Stimulated activated CD8-positive, alpha-beta memory T cell treated with anti-CD3 and anti-CD28 coated beads, Interleukin-12 subunit alpha, Interleukin-12 subunit beta, amount 100 ng/mL, for 4 hours (primary cell): ENCODE measurements at regions not wholly inside any gene's neighbourhood (a gene's known extent, or its start where the extent isn't known, plus 50 kb on each side); places are given as distances from the start of the nearest gene placed in this dataset.
"Not testable (repeated sequence)": the region's sequence is repeated elsewhere in the genome, so short reads cannot be mapped to it uniquely, and the experiment has no call there.

Source experiments
- DNase-seq: peaks from one replicate; pipeline ENCODE4 v3.0.0-alpha.2; 2020; ENCODE audit warnings: low read depth

DNA sequence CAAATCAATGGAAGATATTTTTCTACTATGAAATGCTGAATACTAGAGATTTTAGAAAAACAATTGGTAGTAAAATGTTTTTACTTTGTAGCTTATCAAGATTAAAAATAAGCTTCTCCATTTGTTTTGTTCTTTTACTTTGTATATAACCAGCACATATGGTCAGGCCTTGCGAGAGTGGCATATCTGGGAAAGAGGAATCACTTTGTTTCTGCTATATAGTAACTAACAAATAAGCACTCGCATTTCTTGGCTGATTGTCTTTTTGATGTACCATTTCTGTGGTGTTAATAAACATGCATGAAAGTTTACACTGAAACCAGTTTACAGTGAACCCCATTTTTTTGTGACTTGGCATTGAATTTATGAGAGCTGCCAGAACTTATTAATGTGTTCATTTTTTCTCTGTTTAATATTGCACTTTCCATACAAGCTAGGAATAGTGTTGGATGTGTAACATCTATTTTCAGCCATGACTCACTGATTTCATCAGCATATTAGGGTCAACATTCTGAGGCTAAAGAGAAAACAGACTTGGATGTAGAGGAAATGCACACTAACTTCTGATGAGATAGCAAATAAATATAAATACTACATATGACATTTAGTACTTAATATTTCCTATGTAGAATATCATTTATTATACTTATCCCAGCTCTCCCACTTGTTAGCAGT lies 635.5 kb downstream of the KCNH5 start:
- no peak for DNase-seq

DNA sequence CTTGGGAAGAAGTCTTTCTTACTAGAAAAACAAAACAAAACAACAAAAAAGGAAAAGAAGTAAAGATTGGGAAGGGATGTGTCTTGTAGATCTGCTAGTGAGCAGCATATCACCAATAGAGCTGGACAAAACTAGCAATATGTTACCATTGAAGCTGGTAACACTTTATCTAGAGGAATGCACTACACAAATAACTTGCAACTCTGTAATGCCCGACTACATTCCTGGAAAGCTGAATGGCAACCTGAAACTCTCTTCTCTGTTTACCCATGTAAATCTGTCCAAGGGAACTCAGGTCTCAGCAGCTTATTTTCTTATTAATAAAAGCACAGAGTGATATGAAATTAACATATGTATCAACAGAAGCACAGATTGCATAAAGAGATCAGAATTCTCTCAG lies 624.4 kb downstream of the KCNH5 start:
- DNase-seq, result no peak

DNA sequence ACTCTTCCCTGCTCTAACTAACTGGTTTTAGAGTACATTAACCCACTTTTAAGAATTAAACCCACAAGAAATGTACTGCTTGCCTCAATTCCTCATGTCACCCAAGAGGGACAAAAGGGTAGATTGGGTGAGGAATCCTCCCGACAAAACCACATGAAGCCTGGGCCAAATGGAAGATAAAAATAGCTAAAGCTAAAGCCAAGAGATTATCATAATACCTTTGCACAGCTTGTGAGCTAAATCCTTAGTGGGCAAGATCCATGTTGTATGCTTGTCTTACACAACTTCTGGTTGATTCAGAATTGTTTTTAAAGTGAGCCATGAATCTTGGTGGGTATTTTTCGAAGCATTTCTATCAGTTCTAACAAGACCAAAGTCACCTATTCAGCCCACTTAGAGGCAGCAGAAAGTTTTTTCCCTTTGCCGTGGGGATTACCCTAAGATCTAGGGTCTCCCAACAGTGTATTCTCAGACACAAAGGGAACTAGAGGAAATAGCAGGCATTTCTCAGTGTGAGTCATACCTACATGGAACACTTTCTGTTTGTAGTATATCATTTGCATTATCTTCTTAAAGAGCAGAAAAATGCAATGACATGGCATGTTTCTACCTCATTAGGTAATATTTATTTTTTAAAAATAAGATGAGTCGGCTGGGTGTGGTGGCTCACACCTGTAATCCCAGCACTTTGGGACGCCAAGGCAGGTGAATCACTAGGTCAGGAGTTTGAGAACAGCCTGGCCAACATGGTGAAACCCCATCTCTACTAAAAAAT lies 616.6 kb downstream of the KCNH5 start:
- DNase-seq, result no peak

DNA sequence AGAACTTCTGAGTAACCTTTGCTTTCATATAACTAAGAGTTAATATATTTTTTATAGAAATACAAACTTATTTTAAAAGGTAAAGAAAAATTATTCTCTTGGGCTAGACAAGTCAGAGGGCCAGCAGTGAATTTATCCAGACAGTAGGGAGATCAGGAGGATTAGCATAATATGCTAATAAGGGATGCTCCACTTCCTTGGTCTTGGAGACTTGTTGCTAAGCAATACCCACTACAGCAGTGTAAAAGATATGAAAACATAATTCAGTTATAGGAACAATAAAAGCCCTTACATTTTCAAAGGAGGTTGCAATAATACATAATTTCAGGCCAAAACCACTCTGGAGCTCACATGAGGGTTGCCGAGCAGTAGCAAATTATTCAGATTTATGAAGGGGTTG lies 615.6 kb downstream of the KCNH5 start:
- no peak for DNase-seq

DNA sequence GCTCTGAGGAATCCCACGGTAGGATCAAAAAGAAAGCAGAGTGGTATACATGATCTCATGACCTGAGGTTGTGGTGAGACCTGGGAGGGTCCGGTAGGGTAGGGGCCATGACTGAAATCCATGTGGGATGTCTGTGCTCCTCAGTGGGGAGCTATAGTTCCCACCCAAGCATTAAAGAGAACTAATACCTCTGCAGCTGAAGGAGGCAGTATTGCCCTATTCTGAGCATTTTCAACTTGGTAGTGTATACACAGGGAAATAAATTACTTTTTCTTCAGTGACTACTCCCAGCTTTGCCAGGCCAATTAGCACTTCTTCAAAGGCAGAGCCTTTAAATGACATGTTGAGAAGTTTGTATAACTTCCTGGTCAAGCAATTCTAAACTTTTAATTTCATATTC lies 613.8 kb downstream of the KCNH5 start:
- no peak for DNase-seq

DNA sequence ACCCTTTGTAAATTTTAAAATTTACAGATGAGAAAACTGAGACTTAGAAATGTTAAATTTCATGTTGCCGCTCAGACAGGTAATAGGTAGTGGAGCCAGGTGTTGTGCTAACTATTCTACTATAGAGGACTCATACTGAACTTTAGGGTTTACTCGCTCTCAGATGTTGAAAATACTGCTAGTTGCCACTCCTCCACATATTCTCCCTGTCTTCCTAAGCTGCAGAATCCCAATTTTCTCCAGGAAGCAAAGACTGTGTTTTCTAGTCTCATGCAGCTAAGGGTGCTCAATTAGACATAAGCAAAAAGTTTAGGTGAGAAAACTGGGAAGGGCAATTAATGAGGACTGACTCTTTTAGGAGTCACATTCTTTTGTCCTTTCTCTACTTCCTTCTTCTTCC lies 612.3 kb downstream of the KCNH5 start:
- no peak for DNase-seq

DNA sequence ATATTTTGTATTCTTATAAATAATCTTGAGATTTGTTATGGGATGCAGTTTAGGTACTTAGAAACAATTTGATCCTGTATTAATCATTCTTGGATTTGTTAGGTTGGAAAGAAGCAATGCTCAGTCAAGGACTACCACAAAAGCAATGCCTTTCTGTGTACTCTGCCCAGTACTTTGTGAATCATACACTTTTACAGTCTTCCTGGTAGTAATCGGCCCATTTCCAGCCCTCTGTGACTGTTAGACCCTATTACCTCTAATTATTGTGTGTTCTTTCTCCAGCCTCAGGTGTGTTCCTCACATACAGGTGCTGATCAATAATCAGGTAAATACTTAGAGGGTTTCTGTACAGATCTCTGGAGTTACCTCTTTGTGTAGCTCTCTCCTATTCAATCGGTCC lies 609.0 kb downstream of the KCNH5 start:
- no peak for DNase-seq

DNA sequence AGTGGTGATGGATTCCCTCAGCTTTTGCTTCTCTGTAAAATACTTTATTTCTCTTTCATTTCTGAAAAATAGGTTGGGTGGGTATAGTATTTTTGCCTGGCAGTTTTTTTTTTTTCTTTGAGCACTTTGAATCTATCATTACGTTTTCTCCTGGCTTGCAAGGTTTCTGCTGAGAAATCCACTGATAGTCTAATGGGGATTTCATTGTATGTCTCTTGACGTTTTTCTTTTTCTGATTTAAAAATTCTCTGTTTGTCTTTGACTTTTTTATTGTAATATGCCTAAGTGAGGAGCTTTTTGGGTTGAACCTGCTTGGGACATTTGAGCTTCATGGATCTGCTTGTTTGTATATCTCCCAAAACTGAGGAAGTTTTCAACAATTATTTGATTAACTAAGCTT lies 606.0 kb downstream of the KCNH5 start:
- no peak for DNase-seq

DNA sequence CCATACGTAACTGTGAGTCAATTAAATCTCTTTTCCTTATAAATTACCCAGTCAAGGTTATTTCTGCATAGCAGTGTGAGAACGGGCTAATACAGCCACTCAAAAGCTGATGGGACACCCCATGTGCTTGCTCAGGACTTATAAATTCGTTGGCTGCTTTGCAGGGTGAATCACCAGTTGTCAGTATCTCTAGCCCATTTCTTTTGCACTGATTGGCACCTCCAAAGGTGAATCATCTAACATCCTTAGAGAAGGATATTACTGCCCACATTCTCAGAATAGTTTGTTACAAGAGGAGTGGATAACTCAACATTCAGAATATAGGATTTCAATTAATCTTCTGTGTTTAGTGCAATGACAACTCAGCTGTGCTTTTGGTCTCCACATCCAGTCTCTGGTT lies 601.5 kb downstream of the KCNH5 start:
- no peak for DNase-seq

GRCh38 chr14:62445570-62445969 lies 599.7 kb downstream of the KCNH5 start:
- DNase-seq, result no peak

GRCh38 chr14:62451221-62451620 lies 594.0 kb downstream of the KCNH5 start:
- no peak for DNase-seq

GRCh38 chr14:62453226-62453625 lies 592.0 kb downstream of the KCNH5 start:
- DNase-seq, result no peak

DNA sequence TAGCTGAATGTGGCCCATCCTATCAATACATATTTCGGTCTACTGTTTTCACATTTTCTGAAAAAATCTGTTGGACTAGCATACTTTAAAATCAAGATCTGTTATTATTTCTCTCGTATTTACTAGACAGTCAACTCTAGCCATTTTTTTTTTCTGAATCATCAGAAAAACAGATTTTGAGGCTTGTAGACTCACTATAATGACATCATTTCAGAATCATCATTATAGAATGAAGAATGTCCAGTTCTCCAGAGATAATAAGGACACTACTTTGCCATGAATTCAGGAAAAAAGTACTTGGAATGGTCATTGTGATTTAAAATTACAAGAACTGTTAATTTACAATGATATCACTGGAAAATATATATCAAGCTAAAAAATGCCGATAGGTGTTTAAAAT lies 589.8 kb downstream of the KCNH5 start:
- no peak for DNase-seq

DNA sequence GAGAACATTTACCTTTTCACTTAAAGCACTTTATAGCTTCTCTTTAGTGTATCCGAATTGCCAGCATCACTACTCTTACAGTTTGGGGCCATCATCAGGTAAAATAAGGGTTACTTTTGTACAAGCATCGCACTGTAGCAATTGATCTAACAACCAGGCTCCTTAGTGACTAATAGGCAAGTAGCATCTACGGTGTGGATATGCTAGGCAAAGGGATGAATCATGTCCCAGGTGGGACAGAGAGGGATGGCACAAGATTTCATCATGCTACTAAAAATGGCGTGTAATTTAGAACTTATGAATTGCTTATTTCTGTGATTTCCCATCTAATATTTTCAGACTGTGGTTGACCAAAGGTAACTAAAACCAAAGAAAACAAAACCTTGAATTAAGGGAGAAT lies 582.3 kb downstream of the KCNH5 start:
- DNase-seq, result no peak

DNA sequence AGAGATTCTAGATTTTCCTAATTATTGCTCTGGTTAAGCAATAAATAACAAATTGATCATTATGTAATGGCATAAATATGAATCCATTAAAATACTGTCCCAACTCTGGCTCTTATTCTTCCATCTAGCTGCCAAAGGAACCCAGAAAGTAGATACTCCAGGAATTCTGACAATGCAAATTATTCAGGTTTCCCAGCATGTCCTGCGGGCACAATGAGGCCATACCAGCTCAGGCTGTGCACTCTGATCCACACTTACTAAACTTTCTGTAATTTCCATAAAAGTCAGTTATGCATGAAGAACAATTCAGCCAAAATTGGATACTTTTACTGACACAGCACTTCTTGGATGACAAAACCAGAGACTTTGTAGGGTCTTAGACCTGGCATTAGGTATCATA lies 576.3 kb downstream of the KCNH5 start:
- DNase-seq, result no peak

DNA sequence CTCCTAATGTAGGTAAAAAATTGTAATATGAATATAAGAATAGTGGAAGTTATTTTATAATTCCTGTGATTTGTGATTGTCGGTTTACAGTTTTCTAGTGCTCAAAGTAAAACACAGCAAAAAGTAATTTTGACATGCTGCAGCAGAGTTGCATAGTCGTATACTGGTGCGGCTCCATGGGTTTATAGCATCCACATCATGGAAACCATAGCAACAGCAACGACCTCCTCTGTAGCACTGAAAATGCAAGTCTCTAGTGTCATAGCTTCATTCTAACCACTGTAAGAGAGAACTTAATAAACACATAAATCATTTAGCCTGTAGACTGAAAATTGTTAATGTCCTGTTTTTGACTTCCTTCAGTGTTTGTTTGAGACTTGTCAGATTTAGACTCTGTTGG lies 574.3 kb downstream of the KCNH5 start:
- no peak for DNase-seq

DNA sequence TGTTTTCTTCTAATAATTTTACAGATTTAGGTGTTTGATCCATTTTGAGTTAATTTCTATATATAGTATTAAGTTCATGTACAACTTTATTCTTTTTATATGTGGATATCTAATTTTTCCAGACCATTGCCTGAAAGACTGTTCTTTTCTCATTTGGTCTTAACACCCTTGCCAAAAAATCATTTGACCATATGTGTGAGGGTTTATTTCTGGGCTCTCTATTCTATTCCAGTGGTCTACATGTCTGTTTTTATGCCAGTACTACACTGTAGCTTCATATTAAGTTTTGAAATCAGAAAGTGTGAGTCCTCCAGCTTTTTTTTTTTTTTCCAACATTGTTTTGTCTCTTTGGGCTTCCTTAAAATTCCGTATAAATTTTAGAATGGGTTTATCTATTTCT lies 554.1 kb downstream of the KCNH5 start:
- no peak for DNase-seq

- DNase-seq, result no peak
These were observed 547.5 kb downstream of the KCNH5 start for GRCh38 chr14:62497708-62498107.

- no peak for DNase-seq
These were observed 544.1 kb downstream of the KCNH5 start for GRCh38 chr14:62501021-62501750.

DNA sequence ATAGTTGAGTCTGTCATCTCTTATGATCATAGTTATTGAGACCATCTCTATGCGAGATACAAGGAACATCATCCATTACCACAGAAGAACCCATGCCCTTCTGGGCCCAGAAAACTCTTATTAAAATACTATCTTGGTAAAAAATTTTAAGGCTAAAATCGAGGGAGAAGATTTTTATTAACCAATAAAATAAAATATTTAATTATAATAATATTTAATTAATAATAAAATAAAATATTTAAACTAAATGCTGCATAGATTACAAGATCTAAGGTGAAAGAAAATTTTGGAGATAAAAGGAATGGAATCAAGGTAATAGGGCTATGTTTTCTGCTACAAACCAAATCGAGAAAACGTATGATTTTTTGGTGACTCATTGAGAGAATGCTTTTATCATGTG lies 540.2 kb downstream of the KCNH5 start:
- DNase-seq, result no peak

GRCh38 chr14:62521309-62521708 lies 523.9 kb downstream of the KCNH5 start:
- DNase-seq, result not testable (repeated sequence)

- DNase-seq, result no peak
These were observed 517.0 kb downstream of the KCNH5 start for GRCh38 chr14:62528296-62528695.

DNA sequence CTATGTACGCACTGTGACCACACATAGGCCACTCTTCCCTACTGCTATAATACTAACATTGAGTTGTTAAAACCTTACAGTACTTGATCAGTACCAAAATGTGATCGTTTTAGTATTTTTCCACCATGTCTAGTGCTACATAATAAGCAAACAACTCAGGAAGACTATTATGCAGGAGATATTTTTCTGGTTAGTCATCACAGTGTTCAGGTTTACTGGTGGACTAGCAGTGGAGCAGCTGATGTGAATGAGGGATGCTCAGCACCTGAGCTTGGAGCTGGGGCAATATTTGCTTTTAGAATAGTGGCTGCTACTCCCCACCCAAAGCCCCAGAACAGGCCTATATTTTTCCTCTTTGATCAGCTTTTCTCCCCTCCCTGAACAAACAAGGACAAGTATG lies 513.1 kb downstream of the KCNH5 start:
- DNase-seq, result no peak
